Stimulated activated naive CD8-positive, alpha-beta T cell treated with anti-CD3 and anti-CD28 coated beads, Interleukin-15, Interleukin-2, amounts not matched to agents 100 ng/mL and 50 ng/mL, for 24 hours (primary cell): ENCODE measurements at regions not wholly inside any gene's neighbourhood (a gene's known extent, or its start where the extent isn't known, plus 50 kb on each side); places are given as distances from the start of the nearest gene placed in this dataset.
"Not testable (repeated sequence)": the region's sequence is repeated elsewhere in the genome, so short reads cannot be mapped to it uniquely, and the experiment has no call there.

Source experiments
- H3K27ac Mint-ChIP-seq: one replicate; pipeline ENCODE4 v1.8.0; 2021; ENCODE audit warnings: mild to moderate bottlenecking, mixed read lengths
- H3K27me3 Mint-ChIP-seq: one replicate; pipeline ENCODE4 v1.8.0; 2021; ENCODE audit warnings: mixed read lengths
- H3K36me3 Mint-ChIP-seq: one replicate; pipeline ENCODE4 v1.8.0; 2021; ENCODE audit warnings: low read depth, mixed read lengths
- H3K4me1 Mint-ChIP-seq: one replicate; pipeline ENCODE4 v1.8.0; 2021; ENCODE audit warnings: low read depth, mixed read lengths
- H3K4me3 Mint-ChIP-seq: one replicate; pipeline ENCODE4 v1.8.0; 2021; ENCODE audit warnings: mild to moderate bottlenecking, mixed read lengths
- H3K9me3 Mint-ChIP-seq: one replicate; pipeline ENCODE4 v1.8.0; 2021; ENCODE audit warnings: mixed read lengths

DNA sequence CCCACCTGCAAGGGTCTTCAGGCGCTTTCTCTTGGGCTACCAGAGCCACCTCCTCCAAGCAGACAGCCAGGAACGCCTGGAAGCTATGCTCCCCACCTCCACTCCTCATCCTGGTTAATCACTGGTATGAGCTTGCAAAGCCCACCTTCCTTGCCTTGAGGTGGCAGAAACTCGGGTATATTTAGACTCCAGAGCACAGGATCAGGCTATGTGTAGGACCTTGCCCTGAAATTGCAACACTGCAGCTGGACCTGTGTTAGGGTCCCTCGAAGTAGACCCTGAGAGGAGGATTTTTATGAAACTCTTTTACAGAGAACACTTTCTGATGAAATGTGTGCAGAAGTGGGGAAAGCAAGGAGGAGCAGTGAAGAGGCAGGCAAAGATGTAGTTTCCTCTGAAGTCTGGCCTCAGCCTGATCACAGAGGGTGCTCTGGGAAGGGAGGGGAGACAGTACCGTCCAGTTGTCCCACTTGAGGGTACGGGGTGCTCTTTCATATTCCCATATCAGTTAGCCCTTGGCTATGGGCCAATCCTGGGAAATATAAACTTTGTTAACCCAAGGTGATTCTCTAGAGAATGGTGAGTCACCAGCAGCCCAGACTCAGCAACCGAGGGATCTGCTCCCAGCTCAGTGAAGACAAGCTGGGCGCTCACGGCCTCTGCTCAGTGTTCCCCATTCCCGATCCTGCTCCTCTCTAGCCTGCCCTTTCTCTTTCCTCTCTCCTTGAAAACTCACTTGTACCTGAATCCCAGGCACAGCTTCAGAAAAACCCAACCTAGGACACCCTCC is 157.9 kb downstream of the UQCRFS1 start:
- H3K4me3 Mint-ChIP-seq: no peak overlapping the region
- H3K36me3 Mint-ChIP-seq: no peaks in the 10 kb centered on the region
- no peaks in the 10 kb centered on the region for H3K27me3 Mint-ChIP-seq
- no peaks in the 10 kb centered on the region for H3K4me1 Mint-ChIP-seq
- H3K27ac Mint-ChIP-seq: no peak overlapping the region
- no peaks in the 10 kb centered on the region for H3K9me3 Mint-ChIP-seq

DNA sequence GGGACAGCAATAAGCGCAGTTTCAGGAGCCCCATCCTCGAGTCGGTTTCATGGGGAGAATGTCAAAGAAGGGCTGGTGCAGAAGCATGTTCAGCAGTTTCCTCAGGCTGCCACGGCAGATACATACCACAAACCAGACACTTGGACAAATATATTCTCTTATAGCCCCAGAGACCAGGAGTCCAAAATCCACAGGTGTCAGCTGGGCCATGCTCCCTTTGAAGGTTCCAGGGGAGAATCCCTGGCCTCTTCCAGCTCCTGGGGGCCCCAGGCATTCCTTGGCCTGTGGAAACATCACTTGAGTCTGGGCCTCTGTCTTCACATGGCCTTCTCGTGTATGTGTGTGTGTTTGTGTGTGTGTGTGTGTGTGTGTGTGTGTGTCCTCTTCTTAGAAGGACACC is 164.1 kb downstream of the UQCRFS1 start:
- no peaks in the 10 kb centered on the region for H3K36me3 Mint-ChIP-seq
- no peak overlapping the region for H3K4me3 Mint-ChIP-seq
- no peaks in the 10 kb centered on the region for H3K4me1 Mint-ChIP-seq
- H3K27ac Mint-ChIP-seq: no peak overlapping the region
- peaks cover 5% of the 10 kb centered on the region for H3K9me3 Mint-ChIP-seq
- no peaks in the 10 kb centered on the region for H3K27me3 Mint-ChIP-seq

DNA sequence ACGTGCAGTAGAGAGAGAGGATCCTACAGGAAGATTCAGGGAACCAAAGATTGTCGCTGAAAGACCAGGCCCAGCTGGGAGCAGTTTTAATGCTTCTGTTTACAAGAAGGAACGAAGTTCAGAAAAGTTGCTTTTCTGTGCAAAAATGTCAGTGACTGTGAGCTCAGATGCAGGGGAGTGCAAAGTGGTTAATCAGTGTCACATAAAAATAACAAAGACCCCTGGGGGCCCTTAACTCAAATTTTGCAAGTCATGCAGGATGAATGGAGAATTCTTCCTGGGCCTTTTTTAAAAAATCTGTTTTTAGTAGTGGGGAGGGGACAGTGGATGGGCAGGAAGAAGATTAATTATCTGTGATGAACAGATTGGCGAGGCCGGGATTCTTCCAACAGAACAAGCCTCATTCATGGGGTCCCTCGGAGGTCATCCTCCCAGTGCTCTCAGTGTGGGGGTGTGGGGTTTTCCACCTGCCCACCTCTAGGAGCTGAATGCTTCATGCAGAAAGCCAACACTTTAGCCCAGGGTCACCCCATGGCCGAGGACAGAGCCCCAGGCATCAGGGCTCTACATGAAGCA is 167.2 kb downstream of the UQCRFS1 start:
- H3K27me3 Mint-ChIP-seq: no peaks in the 10 kb centered on the region
- H3K4me3 Mint-ChIP-seq: no peak overlapping the region
- no peaks in the 10 kb centered on the region for H3K36me3 Mint-ChIP-seq
- peaks cover 5% of the 10 kb centered on the region for H3K9me3 Mint-ChIP-seq
- H3K27ac Mint-ChIP-seq: no peak overlapping the region
- no peaks in the 10 kb centered on the region for H3K4me1 Mint-ChIP-seq

DNA sequence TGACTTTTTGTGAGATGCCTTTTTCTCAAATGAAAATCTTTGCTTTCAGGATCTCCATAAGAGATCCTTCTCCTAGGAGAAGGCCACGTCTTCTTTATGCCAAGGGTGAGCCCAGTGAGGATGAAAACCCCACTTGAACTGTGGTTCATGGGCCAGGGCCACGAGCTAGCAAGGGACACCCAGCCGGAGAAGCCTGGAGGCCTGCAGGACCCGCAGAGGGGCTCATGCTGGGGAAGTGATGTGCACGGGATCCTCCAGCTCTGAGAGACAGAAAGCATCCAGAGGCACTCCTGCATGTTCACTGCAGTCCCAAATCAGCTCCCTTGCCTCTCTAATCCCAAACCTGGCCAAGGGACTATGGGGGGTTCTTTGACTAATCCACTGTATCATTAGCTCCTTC is 168.9 kb downstream of the UQCRFS1 start:
- Mint-ChIP-seq H3K4me1 (no peaks in the 10 kb centered on the region), H3K27me3 (no peaks in the 10 kb centered on the region)

DNA sequence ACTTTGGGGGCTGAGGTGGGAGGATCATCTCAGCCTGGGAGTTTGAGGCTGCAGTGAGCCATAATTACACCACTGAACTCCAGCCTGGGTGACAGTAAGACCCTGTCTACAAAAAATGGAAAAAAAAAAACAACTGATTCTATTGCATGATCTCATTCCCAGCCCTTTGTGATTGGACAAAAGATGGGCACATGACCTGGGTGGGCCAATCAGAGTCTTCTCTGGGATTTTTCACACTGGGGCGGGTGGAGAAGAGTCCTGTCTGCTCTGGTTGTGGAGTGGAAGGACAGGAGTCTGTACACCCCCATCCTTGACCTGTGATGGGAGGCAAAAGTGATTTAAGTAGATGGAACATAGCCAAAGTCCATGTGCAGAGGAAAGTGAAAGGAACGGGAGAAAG is 170.5 kb downstream of the UQCRFS1 start:
- no peaks in the 10 kb centered on the region for H3K4me1 Mint-ChIP-seq
- no peak overlapping the region for H3K4me3 Mint-ChIP-seq
- H3K36me3 Mint-ChIP-seq: no peaks in the 10 kb centered on the region
- H3K9me3 Mint-ChIP-seq: peaks cover 5% of the 10 kb centered on the region
- no peaks in the 10 kb centered on the region for H3K27me3 Mint-ChIP-seq
- H3K27ac Mint-ChIP-seq: no peak overlapping the region

More for the DNA sequence above, 168.9 kb downstream of the UQCRFS1 start:
- peaks cover 5% of the 10 kb centered on the region for H3K9me3 Mint-ChIP-seq
- no peaks in the 10 kb centered on the region for H3K36me3 Mint-ChIP-seq
- H3K4me3 Mint-ChIP-seq: no peak overlapping the region
- no peak overlapping the region for H3K27ac Mint-ChIP-seq

DNA sequence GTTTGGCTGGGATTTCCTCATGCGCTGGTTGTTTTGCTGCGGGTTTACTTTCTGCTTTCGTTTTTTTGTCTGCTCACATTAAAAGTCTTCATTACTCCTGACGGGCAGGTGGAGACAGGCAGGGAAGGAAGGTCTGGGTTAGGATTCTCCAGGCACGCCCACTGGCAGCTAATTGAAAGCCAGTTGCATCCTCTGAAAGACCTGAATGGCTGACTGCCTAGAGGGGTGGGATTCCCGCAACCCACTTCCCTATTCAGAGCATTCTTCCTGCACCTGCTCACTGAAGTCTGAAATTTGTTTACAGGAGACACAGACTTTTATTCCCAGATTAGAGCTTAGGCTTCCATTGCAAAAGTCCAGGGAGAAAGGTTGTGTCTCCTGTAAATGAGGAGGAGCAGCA is 172.0 kb downstream of the UQCRFS1 start:
- H3K4me1 Mint-ChIP-seq: no peaks in the 10 kb centered on the region
- no peaks in the 10 kb centered on the region for H3K27me3 Mint-ChIP-seq
- H3K27ac Mint-ChIP-seq: no peak overlapping the region
- H3K4me3 Mint-ChIP-seq: no peak overlapping the region
- H3K36me3 Mint-ChIP-seq: no peaks in the 10 kb centered on the region
- peaks cover 5% of the 10 kb centered on the region for H3K9me3 Mint-ChIP-seq

DNA sequence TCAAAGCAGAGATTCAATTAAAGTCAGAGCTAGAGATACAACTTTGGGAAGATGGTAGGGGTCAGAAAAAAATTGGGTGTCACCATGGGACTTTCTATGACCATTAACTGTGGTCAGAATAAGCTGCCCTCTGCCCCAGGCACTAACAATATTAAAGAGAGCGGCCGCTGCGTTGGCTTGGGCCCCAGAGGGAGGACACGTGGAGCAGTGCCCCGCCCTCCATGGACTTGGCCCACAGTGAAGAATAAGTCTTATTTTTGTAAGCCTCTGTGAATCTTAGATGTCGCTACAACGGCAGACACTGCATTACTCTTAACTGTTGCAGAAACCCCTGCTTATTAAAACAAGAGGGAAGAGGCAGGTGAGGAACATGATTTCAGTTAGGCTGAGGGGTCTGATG is 172.7 kb downstream of the UQCRFS1 start:
- H3K27ac Mint-ChIP-seq: no peak overlapping the region
- no peak overlapping the region for H3K4me3 Mint-ChIP-seq
- H3K36me3 Mint-ChIP-seq: no peaks in the 10 kb centered on the region
- H3K4me1 Mint-ChIP-seq: no peaks in the 10 kb centered on the region
- H3K9me3 Mint-ChIP-seq: peaks cover 5% of the 10 kb centered on the region
- H3K27me3 Mint-ChIP-seq: no peaks in the 10 kb centered on the region

DNA sequence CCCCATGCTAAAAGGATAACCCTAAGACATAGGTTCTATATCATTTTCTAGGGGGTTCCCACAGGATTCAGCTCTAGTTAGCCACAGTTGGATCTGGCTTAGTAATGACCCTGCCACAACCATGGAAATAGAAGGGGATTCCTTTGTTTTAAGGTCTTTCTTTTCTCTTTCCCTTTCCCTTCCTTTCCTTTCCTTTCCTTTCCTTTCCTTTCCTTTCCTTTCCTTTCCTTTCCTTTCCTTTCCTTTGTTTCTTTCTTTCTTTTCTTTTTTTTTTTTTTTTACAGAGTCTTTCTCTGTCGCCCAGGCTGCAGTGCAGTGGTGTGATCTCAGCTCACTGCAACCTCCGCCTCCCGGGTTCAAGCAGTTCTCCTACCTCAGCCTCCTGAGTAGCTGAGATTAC is 173.9 kb downstream of the UQCRFS1 start:
- H3K36me3 Mint-ChIP-seq, H3K27ac Mint-ChIP-seq, H3K4me1 Mint-ChIP-seq, H3K27me3 Mint-ChIP-seq, H3K4me3 Mint-ChIP-seq, H3K9me3 Mint-ChIP-seq: not testable (repeated sequence)

DNA sequence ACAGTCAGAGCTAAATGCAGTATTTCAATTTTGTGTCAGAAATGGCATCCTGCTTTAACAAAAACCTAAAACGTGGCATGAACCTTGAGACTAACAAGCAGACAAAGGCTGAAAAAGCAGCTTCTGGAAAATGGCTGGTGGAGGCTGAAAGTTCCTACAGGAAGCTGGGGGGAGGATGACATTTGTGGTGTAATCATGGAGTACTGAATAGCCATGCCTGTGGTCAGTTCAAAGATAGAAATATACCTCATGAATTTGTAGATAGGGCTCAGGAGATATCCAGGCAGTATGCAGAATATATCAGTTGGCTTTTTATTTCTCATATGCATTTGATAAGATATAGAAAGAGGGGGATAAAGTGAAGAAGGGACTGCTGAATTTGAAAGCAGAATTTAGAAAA is 181.7 kb downstream of the UQCRFS1 start:
- Mint-ChIP-seq H3K4me3 (no peak overlapping the region), H3K4me1 (no peaks in the 10 kb centered on the region), H3K27me3 (no peaks in the 10 kb centered on the region), H3K36me3 (no peaks in the 10 kb centered on the region), H3K9me3 (no peaks in the 10 kb centered on the region), H3K27ac (no peak overlapping the region)

DNA sequence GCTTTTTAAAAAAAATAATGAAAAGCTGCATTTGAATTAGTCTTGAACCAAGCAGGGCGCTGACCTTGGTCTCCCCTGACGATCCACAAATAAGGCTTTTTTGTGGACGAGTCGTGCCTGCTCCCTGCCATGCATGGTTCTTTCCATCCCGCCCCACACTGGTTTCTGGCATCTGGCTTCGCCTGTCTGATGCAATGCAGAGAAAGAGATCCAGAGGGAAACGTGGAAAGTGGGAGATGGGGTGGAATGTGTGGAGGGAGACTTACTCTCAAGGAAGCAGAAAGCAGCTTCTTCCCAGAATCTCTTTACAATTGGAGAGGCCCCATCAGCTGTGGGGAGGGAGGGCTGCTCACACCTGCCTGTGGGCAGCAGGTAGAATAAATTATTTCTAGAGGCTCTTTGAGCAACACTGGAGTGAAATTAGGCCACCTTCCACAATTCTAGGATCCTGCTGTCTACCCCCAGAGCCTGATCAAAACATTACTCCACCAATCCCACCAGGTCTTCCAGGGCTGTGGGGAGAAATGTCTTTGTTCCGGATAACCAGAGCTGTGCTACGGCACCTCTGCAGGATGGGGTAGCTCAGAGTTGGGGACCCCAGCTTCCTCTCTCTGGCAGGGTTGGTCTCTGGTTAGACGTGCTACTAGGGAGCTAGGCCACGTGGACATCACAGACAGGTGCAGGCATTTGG is 183.5 kb downstream of the UQCRFS1 start:
- Mint-ChIP-seq H3K4me1 (no peaks in the 10 kb centered on the region), H3K9me3 (no peaks in the 10 kb centered on the region), H3K4me3 (no peak overlapping the region), H3K36me3 (no peaks in the 10 kb centered on the region), H3K27me3 (no peaks in the 10 kb centered on the region), H3K27ac (no peak overlapping the region)

DNA sequence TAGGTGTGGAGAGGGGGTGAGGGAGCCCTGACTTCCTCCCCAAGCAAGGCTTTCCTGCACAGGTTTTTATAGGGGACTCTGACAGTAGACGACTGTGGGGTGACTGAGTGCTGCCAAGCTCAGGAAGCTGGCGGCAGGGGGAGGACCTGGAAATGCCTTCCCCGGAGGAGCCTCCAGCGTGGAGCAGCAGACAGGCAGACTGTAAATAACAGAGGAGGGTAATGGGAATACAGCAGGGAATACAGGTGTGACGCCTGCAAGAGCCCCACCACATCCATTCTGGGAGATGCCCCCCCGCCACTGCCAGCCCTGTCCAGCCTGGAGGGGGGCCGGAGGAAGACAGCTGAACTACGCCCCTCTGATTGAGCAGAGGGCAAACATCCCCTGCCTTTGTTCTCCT is 190.4 kb downstream of the UQCRFS1 start:
- Mint-ChIP-seq H3K9me3 (no peaks in the 10 kb centered on the region), H3K4me1 (no peaks in the 10 kb centered on the region), H3K27me3 (no peaks in the 10 kb centered on the region), H3K36me3 (no peaks in the 10 kb centered on the region), H3K27ac (no peak overlapping the region), H3K4me3 (no peak overlapping the region)

DNA sequence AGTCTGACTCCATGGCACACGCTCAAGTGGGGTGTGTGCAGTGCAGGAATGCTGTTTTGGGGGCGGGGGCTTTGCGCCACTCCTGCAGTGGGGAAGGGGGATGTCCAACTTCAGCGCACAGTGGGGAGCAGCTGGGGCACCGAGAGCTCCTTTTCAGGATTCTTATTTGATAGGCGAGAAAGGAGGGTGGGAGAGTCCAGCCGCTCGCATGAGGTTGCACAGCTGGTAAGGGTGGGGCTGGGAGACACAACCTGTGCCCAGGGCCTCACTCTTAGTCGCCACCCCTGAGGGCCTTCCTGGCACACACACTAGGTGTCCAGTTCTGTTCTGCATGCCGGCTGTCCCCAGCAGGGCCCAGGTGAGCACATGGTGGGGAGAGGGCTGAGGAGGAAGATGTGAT is 190.8 kb downstream of the UQCRFS1 start:
- Mint-ChIP-seq H3K4me3 (no peak overlapping the region), H3K4me1 (no peaks in the 10 kb centered on the region), H3K27ac (no peak overlapping the region), H3K27me3 (no peaks in the 10 kb centered on the region), H3K9me3 (no peaks in the 10 kb centered on the region), H3K36me3 (no peaks in the 10 kb centered on the region)

DNA sequence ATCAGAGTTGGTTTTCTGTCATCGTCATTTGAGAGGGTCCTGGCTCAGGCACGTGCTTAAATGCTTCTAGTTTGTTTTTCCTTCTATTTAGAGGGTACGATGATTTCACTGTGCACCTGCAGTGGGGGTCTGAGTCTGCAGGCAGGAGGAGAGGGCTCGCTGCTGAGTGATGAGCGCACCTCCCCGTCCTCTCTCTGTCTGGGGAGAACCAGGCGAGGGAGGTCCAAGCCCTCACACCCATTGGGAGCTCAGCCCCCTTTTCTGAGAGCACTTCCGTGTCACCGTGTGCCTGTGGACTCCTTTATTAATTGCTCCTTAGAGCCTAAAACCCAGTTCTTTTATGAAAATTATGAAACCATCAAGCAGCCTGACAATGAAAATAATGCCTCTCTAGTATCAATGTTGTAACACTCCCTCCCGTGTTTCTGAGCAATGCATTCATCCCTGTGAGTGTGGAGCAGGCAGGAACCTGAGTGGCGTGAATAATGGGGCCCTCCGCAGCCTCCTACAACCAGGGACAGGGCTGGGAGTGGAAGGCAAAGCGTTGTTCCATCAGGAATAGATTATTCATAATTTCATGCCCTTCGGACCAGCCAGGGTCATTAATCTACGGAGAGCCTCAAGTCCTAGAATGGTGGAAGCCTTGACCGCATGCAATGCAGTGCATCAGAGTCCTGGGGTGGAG is 191.6 kb downstream of the UQCRFS1 start:
- Mint-ChIP-seq H3K4me1 (no peaks in the 10 kb centered on the region), H3K27me3 (no peaks in the 10 kb centered on the region), H3K4me3 (no peak overlapping the region), H3K9me3 (no peaks in the 10 kb centered on the region), H3K27ac (no peak overlapping the region), H3K36me3 (no peaks in the 10 kb centered on the region)

DNA sequence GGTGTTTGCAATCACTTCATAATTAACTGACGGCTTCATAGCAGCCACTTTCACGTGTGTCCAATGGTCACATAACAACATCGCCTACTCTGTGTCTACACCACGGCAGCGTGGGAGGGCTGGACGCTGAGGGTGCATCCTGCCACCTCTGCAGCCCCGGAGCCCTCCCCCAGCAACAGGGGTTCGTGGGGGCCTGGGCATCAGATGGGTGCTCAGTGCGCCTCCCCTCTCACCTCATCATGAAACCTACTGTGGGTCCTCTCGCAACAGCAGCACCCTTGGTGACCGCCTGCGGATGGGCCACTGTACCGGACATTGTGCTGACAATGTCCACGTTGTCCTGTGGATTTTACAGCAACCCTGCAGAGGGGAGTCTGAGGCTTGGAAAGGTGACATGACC is 193.5 kb downstream of the UQCRFS1 start:
- no peaks in the 10 kb centered on the region for H3K4me1 Mint-ChIP-seq
- H3K27me3 Mint-ChIP-seq: no peaks in the 10 kb centered on the region
- no peak overlapping the region for H3K27ac Mint-ChIP-seq
- no peaks in the 10 kb centered on the region for H3K9me3 Mint-ChIP-seq
- no peak overlapping the region for H3K4me3 Mint-ChIP-seq
- no peaks in the 10 kb centered on the region for H3K36me3 Mint-ChIP-seq

DNA sequence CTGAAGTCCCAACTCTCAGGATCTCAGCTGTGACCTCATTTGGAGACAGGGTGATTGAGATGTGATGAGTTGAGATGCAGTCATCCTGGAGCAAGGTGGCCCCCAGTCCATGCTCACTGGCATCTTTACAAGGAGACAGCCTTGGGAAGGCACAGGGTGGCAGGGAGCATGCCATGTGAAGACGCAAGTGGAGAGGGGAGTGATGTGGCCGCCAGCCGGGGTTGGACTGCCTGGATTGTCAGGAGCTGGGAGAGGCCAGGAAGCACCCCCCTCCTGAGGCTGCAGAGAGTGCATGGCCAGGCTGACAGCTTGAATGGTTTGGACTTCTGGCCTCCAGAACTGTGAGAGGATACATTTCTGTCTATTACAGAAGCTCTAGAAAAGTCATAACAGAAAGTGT is 194.4 kb downstream of the UQCRFS1 start:
- H3K36me3 Mint-ChIP-seq: no peaks in the 10 kb centered on the region
- no peaks in the 10 kb centered on the region for H3K9me3 Mint-ChIP-seq
- no peak overlapping the region for H3K4me3 Mint-ChIP-seq
- no peaks in the 10 kb centered on the region for H3K4me1 Mint-ChIP-seq
- H3K27me3 Mint-ChIP-seq: no peaks in the 10 kb centered on the region
- no peak overlapping the region for H3K27ac Mint-ChIP-seq
